Femur (tissue), 1 donor: ENCODE measurements at regions not wholly inside any gene's neighbourhood (a gene's known extent, or its start where the extent isn't known, plus 50 kb on each side); places are given as distances from the start of the nearest gene placed in this dataset.
A peak's percentile ranks its signal among the peaks of the same experiment; 100 is the strongest.

Experiments
- DNase-seq: peaks from one replicate; pipeline ENCODE4 v3.0.0-alpha.2; 2017

DNA sequence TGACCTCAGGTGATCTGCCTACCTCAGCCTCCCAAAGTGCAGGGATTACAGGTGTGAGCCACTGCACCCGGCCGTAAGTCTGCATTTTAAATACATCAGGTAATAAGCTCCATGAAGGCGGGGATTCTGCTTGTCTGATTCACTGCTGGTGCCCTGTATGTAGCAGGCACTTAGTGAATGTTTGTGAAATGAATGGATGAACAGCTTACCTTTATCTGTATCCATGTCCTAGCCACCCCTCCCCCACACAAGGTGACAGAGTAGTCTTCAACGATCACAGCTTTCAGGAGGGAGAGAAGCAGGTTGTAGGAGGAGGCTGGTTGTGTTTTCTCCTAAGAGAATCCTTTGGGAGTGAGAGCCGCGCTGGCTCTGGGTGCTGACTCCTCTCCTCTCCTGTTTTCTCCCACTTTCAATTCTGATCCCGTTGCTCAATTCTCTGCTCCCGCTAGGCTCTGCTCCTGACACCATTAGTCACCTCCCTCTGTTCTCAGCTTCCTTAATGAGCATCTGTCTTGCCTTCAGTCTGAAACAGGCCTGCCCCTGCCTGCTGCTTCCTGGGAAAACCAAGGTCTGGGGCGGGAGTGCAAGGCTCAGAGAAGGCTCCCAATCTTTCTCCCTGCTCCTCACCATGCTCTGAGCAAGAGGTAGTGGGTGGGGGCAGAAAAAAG lies 88.8 kb upstream of the CTNNA1 start:
- DNase-seq: no peak

DNA sequence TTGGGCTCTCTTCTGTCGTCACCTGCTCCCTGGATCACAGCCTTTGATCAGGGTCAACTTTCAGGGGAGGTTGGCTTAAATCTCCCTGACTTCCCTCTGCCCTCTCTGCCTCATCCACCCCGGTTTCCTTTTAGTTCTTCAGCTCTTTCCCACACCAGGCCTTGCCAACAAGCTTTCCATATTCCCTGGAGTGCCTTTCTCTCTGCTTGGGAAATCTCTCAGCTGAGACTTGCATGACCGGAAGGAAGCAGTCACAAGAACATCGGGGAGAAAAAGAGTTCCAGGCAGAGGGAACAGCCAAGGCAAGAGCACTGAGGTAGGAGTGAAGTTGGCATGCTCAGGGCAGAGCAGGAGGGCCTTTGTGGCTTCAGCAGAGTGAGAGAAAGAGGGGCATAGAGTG lies 88.4 kb upstream of the HSPA9 start:
- no peak for DNase-seq

DNA sequence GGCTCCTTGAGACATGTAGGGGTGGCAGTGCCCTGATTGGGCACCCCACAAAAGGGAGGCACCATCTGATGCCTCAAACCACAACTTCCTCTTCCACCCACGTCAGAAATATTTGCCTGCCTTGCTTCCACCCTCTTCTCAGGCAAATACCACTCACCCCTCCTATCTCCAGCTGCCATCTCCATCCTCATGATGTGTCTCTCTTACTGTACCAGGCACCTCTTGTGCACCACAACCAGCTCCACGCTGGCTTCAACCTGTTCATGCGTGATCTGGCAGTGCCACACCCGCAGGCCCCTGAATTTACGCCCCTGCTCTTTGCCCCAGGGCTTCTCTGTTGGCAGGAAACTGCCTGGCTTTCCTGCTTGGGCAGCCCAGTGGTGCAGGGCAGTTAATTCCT lies 87.8 kb upstream of the HSPA9 start:
- no peak for DNase-seq

DNA sequence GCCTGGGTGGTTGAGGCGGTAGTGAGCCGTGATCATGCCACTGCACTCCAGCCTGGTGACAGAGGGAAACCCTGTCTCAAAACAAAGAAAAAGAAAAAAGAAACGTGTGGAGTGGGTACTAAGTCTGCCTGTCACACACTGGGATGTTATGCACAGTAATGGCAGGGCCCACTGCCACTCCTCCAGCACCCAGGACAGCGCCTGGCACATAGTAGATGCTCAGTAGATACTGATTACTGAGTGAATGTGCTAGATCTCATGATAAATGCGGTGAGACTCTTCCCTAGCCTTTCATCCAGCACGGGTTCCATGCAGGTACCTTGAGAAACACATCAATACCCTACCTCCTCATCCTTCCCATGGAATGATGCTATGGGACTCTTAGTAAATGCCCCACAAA lies 87.4 kb upstream of the HSPA9 start:
- DNase-seq: no peak

DNA sequence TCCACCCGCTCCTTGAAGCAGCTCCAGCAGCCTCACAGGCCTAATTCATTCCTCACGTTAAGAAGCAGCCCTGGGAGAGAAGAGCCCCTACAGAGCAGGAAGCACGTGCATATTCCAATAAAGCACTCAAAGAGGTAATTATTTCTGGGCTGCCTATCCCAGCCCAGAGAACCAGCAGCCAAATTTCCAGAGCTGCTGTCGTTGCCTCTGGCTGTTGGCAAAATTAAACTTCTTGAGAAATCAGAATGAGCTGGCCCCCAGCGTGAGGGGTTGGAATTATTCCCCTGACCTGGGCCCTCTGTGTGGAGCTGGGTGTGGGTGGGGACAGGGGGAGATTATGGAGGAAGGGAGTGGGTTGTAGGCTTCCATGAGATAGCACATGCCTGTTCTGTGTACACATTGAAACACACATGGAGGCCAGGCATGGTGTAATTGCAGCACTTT lies 86.8 kb upstream of the HSPA9 start:
- DNase-seq: no peak

DNA sequence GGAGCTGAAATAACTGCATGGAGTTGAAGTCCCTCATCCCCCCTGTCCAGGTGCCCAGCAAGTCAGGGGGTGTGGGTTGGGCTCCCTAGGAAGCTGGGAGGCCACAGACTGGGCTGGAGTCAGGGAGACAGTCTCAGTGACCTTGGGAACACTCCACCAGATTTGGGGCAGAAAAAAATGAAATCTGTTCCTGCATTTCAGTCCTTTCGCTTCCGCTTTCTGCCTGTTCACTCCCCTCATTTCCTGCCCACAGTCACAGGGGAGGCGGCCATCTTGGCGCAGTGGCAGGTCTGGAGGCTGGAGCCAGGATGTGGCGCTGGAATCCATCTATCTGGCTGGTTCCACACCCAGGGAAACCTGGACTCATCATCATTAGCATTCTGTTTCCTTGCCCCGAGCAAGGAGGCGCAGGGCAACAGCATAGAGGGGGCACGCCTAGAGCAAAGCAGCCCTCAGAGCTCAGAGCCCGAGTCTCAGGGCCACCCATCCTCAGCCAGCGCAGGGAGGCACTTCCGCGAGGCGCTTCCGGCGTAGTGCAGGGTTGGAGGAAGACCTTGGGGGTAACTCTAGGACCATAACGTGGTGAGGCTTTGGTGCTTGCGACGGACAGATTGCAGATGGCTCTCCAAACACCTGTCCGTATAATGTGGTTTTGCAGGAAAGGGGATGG lies 86.2 kb upstream of the HSPA9 start:
- DNase-seq: no peak

DNA sequence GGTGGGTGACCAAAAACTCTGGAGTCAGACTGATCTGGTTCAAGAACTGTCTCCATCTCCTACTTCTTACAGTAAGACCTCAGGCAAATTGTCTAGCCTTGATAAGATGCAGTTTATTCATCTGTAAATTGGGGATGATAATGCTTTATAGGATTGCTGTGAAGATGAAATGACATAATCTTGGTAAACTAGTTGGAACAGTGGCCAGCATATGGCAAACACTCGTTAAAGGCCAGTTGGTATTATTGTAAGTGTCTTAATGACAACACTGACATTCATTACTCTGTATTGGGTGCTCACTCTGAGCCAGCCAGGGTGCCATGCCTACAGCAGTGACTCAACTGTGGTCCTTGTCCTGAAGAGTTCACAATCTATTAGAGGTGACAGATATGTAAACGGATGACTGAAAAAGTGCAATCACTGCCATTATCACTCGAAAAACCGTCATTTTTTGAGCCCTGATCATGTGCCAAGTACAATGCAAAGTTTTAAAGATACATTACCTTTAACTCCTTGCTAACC lies 84.9 kb upstream of the HSPA9 start:
- no peak for DNase-seq

DNA sequence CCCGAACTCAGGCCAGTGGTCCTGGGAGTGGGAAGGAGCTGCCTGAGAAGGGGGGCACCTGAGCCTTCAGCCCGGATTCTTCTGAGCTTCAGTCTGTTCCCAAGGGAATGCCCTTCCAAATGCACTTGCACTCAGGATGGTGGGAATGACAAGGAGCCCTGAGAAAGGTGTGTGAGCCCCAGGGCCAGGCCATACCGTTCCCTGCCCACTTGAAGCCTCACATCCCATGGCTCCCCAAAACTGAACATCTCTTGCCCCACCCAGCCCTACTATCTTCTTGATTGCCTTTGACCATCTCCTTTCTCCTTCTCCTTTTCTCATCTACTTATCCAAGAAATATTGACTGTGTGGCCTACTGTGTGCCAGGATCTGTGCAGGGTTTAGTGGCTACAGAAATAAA lies 84.4 kb upstream of the HSPA9 start:
- DNase-seq: no peak

DNA sequence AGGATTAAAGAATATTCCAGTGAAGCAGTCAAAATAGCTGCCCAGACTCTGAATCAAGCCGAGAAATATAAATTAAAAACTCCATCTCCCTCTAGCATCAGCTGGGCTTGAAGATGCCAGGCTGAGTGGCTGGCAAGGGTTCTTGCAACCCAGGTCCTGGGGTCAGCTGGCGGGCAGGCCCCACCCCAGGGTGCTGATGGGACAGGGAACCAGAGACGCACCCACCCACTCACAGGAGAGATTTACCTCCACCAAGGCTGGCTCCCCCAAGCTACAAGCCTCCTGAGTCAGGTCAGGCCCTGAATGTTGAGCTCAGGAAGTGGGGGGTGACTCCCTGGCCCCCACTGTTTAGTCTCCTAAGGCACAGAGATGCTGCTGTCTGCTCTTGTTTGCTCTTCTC lies 83.9 kb upstream of the HSPA9 start:
- DNase-seq: no peak

DNA sequence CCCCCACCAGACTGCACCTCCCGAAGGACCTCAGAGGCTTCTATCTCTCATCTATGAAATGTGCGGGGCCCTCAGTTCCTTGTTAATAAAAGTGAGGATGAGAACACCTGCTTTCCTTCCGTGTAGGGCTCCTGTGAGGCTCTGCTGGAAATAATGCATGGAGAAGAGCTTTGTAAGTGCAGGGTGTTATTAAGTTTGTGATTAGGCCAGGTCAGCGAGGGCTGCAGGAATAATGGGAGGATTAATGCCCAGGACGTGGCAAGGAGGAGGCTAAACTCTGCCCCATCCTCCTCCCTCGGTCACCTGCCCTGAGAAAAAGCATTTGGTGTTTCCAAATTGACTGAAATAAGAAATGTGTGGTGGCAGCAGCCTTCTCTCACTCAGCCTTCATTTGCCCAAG lies 83.5 kb upstream of the HSPA9 start:
- no peak for DNase-seq

DNA sequence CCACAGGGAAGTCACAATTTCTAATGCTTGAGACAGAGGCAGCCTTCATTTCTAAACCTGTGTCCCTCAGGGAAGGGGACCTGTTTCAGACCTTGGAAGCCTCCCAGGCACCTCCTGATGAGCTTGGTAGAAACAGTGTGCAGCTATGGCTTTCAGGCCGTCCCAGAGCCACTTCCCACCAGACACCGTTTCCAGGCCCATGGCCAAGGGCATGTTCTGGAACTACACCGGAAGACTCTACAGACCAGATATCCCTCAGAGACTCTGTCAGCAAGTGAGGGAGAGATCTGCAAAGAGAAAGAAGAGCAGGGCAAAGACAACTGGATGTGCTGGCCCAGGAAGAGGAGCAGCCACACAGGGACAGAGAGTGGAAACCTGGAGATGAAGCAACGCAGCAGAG lies 82.2 kb upstream of the HSPA9 start:
- DNase-seq: no peak

DNA sequence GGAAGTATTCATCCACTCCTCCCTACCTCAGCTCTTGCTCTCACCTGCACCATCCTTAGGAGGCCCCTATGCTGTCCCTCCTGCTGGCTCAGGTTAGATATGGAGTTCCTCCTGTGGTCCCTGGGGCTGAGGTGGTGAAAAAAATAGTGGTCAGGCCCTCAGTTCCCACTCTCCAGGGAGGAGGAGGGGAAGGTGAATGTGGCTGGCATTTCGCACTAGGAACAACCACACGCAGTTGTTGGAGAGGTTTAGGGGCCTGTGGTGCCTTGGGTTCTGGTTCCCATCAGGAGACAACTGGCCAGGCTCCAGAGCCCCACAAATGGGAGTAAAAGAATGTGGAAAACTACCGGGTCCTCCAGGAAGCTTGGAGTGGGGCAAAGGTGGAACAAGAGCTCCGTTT lies 81.7 kb upstream of the HSPA9 start:
- DNase-seq: no peak

DNA sequence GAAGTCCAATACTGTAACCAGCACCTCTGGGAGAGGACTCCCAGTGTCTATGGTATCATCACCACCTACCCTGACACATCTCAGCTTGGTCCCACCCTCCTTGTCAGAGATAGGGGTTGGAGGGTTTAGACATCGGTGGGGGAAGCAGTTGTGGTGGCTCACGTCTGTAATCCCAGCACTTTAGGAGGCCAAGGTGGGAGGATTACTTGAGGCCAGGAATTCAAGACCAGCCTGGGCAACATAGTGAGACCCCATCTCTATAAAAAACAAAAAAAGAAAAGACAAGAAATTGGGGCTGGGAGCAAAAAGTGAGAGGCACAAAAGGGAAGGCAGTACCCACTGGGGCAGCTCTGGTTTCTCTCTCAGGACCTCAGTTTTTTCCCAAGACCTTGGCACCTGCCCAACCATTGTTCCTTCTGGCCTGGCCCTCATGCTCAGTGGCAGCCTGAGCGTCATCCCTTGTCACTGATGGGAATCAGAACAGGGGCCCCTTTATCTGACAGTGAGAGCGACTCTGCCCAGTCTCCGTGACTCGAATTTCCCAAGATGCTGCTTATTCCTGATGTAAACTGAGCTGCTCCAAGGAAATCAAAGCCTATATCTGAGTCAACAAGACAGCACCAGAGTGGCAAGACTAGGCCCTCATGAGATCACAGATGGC lies 80.5 kb upstream of the HSPA9 start:
- DNase-seq: peak; percentile 57

DNA sequence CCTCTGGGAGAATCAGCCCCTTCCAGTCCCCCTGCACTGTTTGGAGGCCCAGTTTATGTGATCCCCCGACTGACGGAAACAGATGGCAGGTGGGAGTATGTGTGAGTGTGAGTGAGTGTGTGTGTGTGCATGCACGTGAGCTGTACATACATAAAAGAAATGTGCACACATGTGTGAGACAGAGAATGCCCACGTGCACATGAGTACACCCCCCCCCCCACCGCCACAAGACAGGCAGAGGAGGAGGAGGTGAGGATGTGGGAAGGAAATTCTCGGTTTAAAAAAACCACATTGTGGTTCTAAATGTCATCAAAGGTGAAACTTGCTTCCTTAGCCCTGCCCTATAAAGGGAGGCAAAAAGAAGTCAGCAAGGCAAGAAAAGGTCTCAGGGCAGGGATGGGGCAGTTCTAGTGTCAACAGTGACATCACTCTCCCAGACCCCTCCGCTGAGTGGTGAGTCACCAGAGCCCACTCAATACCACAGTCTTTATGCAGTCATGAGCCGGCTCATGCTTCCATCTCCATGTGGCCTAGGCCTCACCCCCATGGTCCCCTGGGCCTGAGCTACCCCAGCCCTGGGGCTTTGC lies 79.2 kb upstream of the HSPA9 start:
- DNase-seq: peak; percentile 23

DNA sequence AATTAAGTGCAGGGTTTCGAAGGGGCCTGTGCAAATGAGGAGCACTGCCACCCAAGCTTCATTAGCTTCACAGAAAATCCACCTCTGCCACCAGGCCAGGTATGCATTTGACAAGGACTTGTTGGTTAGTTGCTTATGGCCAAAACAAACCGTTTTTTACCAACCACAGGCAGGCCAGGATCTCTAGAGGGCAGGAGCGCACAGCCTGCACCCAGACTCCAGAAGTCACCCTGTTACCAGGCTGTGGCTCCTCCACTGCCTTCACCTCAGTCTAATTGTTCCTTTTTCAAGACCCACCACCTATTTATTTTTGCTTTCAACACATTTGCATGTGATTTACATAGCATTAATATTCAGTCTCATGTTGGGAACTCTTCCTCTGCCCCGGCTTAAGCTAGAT lies 78.3 kb upstream of the HSPA9 start:
- DNase-seq: no peak

DNA sequence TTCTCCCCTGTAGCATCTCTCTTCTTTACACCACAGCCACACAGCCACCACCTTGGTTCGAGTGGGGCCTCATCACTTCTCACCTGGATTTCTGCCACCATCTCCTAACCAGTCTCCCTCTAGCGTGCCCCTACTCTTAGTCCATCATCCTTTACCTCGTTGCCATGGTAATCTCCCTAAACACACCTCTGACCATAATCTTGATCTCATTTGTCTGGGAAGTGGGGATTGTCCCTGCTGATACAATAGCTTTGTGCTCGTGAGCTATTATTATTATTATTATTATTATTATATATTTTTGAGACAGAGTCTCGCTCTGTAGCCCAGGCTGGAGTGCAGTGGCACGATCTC lies 76.5 kb upstream of the HSPA9 start:
- no peak for DNase-seq

DNA sequence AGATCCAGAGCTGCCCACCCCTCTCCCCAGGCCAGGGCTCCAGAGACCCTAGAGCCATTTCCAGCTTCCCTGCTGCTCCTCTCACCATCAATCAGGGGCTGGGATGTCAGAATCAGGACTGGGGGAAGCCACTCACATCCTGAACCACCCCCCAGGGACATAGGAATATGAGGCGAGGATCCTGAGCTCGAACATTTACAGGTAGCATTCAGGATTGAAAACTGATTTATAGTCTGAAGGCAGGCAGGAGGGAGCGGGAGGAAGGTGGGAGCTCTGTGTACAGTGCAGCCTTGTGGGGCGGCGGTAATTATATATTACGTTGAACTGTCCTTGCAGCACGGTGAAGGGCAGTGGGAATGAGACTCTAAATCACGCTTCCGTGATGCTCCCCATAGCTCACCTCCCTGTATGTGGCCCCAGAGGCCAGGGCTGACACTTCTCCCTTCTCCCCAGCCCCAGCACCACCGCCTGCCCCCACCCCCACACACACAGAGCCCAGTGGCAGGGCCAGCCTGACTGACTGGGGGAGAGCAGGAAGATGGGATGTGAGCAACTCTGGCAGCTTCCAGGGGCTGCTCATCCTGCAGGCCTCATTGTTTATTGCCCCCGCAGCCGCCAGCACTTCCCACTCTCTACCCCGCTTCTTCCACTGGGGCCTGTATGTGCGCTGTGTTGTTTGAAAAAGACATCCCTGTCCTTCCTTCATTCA lies 76.0 kb upstream of the HSPA9 start:
- no peak for DNase-seq

DNA sequence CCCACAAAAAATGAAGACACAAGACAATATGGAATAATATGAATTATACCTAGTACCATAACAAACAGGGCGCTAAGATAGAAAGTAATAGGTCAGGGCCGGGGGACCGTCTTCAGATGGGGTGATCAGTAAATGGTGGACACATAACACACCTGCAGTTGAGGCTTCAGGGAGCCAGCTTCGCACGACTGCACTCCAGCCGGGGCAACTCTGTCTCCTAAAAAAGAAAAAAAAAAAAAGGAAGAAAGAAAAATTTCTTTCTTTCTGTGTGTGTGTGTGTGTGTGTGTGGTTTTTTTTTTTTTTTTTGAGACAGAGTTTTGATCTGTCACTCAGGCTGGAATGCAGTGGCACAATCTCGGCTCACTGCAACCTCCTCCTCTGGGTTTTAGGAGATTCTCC lies 75.0 kb upstream of the HSPA9 start:
- DNase-seq: no peak

DNA sequence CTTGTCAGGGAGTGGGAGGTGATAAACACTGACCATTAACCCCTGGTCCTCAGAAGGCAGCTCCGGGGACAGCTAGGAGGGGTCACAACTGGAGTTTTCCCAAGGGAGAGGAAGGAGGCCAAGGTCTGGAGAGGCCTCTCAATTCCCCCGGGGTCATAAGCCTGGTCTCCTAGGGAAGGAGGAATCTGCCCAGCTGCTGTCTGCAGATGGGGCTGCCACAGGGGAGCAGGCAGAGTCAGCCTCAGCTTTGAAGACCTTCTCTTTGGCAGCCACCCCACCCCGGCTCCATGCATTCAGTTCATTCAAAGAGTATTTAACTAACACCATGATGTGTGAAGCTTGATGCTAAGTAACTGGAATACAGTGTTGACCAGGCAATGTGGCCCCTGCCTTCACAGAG lies 74.6 kb upstream of the HSPA9 start:
- DNase-seq: no peak

DNA sequence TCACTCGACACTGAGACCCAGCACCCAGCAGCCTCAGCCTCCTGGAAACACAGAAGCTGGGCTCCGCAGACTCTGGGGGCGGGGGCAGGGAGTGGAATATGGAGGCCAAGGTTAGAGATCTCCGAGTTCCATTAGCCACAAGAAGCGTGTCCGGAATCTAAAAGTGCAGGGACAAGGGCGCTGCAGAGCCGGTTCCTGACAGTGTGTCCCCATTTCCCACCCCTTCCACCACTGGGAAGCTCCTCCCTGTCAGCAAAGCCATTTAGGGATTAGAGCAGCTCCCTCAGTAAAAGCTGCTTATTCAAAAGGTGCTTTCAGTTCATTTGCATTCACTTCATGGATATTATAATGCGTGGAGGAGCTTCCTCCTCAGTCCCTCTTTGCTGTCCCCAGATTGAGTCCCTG lies 74.1 kb upstream of the HSPA9 start:
- no peak for DNase-seq

DNA sequence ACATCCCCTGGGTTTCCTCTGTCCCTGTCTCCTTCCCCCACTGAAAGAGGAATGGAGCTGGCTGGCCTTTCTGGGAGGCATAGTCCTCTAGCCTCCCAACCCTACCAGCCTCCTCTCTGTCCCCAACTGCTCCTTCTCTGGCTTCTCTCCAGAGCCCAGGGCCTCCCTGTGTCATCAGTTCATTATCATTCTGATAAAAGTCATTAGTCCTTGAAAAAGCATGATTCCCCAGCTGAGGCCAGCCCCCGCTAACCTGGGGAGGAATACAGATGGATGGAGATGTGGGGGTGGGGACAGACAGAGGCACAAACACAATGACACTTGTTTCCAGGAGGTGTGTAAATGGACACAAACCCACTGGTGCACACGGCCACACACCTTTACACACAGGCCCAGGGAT lies 73.6 kb upstream of the HSPA9 start:
- no peak for DNase-seq

DNA sequence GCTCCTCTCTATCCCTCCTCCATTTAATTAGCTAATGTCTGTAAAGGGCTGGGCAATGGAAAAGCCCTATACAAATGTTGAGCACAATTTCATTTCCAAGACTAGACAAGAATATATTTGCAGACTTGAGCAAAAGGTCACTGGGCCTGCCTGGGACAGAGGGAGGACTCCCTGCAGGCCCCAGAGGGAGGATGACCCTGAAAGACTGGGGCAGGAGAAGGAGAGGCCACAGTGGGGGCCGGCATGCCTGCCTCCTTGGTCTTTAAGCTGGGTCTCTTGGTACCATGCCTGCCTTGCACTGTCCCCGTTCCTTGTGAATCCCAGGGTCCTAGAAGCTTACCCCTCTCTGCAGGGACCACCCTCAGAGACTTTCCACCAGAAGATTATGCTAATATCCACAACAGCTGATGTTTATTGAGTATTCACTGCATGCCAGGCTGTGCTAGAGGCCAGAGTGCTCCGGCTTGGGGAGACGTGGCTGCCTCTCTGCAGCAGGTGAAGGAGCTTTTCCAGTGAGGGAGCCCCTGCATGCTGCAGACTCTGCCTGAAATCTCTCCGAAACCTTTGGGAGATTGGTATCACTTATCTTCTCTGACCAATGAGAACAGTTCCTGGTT lies 72.7 kb upstream of the HSPA9 start:
- DNase-seq: no peak

DNA sequence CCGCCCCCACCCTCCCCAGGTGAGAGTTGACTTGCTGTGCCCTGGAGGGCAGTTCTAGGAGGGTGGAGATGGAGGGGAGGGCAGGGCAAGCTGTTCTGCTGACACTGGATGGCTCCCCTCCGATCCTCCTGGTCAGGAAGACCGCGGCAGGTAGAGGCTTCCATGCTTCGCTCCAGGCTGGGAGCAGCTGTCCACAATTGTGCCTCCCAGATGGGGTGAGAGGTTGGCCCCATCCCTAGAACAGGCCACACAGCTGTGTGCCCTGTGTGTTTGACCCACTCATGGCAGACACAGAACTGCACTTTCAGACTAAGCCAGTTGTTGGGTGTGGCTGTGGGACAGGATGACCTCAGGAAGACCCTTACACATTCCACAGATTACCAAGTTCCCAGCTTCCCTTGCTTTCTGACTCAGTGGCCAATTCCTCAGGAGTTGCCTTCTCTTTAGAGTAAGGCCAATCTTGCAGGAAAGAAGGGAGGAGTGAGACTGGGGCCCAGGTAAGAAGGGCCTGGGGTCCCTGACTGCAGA lies 72.1 kb upstream of the HSPA9 start:
- DNase-seq: no peak
